ENCODE measurements at regions not wholly inside any gene's neighbourhood (a gene's known extent, or its start where the extent isn't known, plus 50 kb on each side); places are given as distances from the start of the nearest gene placed in this dataset.

DNA sequence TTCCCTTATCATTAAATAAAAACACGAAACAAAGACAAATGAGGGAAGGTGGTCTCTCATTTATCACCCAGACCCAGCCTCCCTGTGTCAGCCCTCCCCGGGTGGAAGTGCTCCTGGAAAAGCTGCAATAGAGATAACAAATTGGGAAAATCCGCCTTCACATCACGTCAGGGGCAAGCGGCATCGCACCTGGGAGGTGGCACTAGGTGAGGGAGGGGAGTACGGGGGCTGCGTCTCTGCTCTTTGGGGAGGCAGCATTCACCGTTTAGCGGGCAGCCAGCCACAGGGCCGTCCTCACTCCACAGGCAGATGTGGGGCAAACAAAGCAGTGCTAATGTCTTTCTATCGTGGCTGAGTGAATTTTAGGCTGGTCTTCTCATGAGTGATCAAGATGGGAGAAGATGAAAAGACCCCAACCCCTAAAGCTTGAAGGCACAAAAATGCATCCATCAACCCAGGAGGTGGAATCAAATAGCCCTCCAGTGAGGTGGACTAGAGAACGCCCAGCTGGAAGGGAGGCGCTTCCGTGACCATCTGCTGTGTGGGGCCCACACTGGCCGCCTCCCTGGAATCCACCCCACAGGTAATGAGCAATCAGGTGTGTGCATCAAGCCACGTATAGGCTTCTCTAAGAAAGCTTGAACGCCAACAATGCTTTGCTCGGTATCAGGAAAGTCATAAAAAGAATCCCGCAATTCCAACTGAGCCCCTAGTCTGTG is 629.5 kb downstream of the BRD1 start:
- no peak for DNase-seq (ENCODE audit: low read depth in 3 of 3)

DNA sequence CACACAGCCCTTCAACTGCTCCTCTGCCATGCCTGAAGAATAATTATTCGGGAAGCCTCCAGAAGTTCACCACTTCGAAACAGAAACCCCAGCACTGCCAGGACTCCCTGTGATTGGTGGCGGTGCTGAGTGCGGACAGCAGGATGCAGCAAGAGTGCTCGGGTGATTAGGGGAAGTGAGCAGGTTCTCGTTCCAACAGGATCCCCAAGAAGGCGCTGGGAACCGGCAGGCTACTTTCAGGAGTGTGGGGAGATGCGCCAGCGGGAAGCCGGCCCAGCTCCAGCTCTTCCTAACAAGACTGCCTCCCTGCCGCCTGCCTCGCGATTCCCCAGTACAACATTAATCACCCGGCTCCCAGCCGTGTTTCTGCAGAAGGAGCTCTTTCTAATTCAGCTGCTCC is 630.2 kb downstream of the BRD1 start:
- DNase-seq (ENCODE audit: low read depth in 3 of 3) = no peak

DNA sequence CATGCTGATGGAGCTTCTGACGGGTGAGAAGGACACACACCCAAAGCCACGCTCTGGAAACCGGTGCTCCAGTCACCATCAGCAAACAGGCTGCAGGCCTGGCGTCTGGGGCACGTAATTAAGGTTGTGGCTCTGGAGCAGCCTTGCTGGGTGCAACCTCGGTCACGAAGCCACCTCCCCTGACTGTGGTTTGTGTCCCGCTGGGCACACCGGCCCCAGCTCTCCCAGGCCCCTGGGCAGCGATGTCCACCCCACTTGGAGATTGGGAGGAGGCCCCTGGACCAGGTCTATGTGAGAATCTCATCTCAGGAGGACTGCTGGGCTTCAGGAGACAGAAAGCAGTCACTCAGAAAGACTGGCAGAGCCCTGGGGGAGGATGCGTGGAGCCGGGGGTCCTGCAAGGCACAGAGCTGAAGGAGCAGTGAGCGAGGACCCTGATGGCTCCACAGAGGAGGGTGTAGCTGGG is 631.6 kb downstream of the BRD1 start:
- no peak for DNase-seq (ENCODE audit: low read depth in 3 of 3)

DNA sequence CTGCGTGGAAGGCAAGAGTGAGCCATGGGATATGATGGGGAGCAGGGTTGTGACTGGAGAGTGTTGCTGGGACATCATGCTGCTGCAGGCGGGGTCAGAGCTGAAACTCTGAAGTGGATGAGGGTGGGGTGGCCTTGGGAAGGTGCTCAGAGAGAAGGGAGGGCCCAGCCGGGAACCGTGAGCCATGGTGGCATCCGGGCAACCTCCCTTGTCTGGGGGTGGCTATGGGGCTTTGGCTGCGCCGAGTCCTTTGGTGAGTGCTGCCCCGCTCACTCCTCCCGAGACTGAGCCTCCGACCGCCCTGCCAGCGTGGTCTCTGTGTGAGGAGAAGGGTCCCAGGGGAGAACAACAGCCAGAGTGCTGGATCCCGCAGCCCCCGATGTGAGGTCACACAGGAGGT is 632.0 kb downstream of the BRD1 start:
- no peak for DNase-seq (ENCODE audit: low read depth in 3 of 3)

DNA sequence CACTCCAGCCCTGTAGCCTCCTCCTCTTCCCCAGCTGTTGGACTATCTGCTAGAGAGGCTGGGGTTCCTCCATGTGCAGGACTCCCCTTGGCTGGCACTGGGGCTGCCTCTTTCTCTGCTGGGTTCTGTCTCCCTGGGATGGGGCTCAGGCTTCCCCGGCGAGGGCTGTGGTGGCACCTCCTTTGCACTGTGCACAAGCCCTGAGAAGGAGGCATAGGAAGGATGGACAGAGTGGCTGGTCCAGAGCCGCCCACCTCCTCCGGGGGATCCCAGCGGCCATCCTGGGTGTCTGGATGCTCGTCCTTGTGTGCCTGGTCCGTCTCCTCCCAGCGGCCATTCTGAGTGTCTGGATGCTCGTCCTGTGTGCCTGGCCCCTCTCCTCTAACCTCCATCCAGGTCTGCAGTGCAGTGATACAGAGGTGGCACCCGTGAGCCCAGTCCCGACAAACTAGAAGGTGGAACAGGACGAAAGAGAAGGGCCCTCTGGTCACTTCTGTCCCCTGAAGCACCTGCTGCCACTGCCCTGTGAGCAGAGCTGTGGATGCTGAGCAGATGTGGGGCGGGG is 633.7 kb downstream of the BRD1 start:
- DNase-seq (ENCODE audit: low read depth in 3 of 3) = no peak

DNA sequence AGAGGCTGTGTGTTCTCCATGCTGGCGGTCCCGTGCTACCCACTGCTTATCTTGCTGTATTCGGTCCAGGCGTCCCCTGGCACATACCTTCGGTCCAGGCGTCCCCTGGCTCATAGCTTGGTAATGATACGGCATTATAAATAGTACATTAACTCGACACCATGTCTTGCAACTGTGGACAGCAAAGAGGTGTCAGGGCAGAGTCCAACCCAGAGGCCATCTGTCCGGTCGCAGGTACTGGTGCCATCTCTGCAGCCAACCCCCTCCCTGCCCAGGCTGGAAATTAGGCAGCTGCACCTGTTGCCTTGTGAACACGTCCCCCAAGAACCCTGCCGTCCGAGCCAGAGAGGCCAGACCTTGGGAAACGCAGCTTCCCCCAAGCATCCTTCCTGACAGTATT is 634.3 kb downstream of the BRD1 start:
- DNase-seq (ENCODE audit: low read depth in 3 of 3) = no peak

DNA sequence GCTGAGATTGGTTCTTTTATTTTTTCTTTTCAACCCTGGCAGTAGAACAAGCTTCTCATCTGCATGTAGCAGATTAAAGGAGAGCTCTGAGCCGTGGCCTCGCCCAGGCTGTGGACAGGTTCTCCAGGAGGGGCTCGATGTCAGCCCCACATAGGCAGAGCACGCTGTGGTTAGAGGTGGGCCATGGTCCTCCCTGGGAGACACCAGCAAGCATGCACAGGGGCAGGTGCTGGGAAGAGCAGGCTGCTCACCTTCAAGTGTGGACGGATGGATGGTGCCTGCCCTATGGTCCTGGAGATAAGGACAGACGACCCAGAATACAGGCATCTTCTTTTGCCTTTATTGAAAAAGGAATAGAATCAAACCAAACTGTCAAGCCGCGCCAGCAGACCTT is 634.8 kb downstream of the BRD1 start:
- DNase-seq (ENCODE audit: low read depth in 3 of 3) = no peak

DNA sequence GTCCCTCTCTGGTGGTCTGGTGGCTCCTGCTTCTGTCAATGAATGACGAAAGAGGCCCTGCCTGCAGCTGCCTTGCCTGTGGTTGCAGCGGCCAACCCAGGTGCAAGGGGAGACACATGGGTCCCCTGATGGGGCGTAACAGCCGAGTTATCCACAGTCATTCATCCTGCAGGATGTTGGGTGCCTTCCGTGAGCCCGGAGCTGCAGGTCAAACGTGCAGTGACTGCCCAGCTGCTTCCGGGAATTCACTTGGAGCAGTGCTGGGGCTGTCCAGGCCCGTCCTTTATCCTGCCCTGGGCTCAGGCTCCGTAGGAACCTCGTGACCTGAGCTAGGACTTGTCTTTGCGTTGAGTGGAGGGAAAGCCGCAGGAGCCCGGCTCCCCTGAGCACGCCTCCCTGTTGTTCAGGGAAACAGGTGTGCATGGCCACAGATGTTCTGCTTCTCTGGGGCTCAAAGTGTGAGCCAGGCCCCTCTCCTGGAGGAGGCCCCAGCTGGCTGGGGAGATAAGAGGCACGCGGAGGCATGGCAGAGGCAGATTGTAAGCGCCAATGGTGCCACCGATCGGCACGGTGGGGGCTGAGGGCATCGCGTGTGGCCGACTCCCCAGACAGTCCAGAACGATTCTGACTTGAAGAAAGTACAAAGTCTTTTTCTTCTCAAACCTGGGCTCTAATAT is 635.4 kb downstream of the BRD1 start:
- DNase-seq (ENCODE audit: low read depth in 3 of 3) = no peak

DNA sequence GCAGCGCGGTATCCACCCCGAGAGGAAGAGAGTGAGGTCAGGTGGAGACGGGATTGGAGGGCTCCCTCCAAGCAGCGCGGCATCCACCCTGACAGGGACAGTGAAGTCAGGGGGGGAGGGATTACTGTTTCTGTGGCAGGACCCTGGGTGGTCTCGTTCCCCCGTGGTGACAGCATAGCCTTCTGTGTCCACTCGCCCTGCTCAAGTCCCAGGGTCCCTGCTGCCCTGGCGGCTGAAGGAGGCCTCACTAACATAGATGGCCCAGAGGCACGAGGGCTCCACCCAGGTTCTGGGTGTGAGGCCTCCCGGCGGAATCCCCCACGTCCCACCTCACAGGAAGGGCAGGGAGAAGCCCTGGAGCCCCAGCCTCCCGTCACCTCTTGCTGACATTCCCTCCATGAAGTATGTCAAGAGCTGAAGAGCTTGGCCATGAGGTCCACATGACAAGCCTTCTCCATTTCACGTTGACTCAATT is 636.1 kb downstream of the BRD1 start:
- no peak for DNase-seq (ENCODE audit: low read depth in 3 of 3)

DNA sequence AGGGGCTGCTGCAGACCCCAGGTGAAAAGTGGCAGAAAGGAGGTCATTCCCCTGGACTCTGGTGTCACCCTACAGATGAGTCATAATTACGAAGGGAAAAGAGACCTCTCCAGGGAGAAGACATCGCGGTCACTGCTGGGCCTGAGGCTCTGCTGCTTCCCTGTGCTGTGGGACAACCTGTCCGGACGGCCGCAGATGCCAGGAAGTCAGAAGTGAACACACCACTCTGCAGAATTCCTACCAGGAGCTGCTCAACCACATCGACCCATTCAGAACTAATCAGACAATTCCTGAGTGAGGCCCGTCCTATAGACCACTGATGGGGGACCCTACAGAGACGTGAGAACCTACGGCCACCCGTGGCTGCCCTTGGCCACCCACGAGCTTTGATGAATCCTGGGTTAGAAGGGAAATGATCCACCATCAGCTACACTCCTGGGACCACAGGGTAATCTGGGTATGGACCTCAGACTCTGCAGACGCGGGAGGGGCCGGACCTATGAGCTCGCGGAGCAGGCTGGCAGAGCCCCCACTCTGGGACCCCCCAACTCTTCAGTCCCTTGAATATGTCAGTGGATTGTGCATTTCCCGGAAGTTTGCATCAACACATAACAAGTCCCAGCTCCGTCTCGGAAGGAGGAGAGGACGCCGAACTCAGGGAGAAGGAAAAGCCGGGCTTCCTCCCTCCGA is 636.7 kb downstream of the BRD1 start:
- DNase-seq (ENCODE audit: low read depth in 3 of 3) = no peak

DNA sequence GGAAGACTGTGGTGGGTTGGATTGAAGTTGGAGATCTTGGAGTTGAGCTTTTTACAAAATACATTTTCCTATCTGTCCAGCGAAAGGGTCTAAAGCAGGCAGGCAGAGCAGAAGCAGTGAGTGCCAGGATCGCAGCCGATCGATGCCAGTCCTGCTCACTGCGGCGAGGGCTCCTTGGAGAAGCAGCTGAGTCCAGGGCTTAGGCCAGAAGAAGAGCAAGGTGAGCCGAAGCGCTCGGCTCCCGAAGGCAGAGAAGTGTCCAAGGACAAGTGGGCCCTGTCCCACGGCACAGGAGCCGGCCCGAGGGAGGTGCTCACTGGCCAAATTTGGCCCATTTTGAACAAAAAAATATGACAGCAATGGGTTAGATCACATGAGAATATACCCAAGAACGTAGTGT is 637.8 kb downstream of the BRD1 start:
- DNase-seq (ENCODE audit: low read depth in 3 of 3) = no peak

DNA sequence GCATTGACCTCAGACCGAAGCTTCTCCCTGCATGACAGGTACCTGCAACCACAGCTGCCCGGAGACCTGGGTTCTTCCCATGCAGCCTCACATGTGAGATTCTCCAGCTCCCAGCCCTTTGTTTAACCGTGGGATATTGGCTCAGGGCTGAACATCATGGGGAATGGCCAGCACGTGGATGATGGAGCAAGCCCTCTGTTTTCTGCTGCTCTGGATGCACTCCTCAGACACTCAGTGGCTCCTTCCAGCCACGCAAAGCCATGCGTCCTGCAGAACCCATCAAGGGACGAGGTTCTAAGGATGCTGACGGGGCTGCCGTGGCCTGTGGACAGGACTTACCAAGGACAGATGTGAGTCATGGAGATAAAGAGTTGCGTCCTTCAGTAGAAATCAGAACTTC is 639.1 kb downstream of the BRD1 start:
- no peak for DNase-seq (ENCODE audit: low read depth in 3 of 3)

DNA sequence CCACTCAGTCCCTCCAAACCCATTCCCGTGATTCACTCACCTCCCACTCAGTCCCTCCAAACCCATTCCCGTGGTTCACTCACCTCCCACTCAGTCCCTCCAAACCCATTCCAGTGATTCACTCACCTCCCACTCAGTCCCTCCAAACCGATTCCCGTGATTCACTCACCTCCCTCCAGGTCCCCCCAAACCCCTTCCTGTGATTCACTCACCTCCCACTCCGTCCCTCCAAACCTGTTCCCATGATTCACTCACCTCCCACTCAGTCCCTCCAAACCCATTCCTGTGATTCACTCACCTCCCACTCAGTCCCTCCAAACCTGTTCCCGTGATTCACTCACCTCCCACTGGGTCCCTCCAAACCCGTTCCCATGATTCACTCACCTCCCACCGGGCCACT is 639.6 kb downstream of the BRD1 start:
- no peak for DNase-seq (ENCODE audit: low read depth in 3 of 3)

DNA sequence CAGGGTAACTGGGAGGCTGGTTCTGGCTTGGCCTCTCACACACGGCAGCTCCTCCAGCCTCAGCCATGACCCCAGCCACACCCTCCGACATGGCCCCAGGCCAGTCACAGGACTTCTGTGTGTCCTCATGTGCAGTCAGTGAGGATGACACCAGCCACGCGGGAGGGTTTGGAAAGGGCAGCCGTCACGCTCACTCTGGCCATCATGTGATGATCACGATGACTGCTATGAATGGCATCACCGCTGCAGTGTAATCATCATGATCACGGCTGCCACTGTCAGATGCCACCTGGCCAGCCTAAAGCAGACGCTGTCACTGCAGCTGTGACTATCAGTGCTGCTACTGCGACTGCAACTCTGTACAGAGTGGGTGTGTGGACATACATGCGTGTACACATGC is 640.9 kb downstream of the BRD1 start:
- no peak for DNase-seq (ENCODE audit: low read depth in 3 of 3)

DNA sequence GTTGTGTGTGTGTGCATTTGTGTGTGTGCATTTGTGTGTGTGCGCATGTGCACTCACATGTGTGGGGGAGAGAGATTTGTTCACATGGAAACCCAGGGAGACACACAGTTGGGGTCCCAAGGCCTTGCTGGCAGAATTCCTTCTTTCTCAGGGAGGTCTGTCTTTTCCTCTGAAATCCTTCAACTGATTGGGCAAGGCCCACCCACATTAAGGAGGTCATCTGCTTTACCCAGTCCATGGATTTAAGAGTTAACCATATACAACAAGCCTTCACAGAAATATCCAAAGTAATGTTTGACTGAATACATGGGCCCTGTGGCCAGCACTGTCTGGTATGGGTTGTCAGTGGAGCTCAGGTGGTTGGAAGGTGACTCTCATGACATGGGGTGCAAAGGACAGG is 641.4 kb downstream of the BRD1 start:
- no peak for DNase-seq (ENCODE audit: low read depth in 3 of 3)

DNA sequence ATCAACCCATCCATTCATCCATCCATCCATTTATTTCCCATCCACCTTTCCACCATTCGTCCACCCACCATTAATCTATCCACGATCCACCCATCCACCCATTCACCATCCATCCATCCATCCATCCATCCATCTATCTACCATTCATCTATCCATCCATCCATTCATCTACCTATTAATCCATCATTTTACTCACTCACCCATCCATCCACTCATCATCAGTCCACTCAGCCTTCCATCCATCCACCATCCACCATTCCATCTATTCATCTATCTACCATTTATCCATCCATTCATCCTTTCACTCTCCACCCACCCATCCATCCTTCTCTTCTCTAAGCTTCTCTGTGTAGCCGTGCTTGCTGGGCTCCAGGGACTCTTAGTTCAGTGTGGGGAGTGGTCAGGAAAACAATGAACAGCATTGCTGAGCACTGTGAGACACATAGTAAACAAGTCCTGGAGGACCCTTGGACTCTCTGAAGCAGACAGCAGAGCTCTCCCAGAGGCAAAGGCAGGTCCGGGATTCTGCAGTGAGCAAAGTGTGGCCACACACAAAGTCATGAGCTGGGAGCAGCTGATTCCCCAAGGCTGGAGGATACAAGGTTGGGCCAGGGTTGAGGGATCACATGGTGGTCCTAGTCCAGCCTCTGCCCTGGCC is 642.2 kb downstream of the BRD1 start:
- DNase-seq (ENCODE audit: low read depth in 3 of 3) = no peak

DNA sequence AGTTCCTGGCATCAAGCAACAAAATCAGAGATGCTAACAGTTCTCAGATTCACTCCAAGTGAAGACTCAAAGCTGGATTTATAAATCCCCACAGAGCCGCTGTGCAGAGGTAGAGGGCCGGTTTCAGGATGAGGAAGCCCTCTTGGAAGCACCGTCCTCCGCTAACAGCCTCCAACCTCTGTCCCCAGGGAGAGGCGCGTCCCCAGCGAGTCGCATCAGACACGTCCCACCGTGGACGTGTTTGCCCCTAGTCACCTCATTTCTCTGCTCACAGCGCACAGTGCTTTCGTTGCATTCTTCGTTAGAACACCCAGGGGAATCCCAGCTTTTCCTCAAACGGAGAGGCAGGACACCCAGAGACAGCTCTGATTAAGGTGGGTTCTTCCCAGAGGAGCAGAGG is 642.9 kb downstream of the BRD1 start:
- DNase-seq (ENCODE audit: low read depth in 3 of 3) = no peak

DNA sequence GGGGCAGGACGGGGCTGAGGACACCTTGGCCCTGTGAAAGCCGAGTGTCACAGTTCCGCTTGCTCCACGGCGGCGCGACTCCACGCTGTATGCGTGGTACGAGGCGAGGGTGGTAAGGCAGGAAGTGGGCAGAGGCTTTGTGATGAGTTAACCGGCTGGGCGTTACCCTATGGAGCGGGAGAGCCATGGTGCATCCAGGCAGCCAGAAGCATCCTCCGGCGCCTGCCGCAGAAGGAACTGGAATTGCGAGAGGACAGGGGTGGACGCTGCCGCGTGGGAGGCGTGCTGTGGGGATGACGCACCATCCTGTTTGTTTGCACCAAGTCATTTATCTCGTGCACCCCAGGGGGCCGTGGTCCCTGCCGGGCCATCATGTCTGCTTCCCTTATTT is 643.9 kb downstream of the BRD1 start:
- DNase-seq (ENCODE audit: low read depth in 3 of 3) = no peak

DNA sequence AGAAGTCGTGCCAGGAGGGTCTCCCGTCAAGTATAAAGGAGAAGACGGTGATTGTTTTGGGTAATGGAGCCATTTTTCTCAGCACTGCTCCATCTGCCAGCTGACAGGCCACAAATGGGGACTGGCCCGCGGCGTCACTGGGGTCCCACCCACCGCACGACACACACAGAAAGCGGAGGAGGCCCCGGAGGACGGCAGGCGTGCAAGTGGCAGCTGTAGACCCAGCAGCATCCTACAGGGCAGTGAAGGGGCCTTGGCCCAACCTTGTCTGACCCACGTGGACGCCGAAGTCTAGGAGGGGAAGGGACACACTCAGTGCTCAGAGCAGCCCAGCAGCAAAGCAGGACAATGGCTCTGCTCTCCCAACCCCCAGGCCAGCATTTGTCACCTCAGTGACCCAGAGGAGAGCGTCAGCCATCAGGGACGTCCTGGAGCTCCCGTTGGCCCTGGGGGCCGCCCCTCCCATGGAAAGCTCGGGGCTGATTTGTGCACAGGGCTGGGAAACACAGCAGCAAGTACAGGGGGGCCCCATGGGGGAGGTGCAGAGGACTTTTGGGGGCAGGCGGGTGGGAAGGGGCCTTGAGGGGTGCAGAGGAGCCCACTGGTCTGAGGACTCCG is 644.4 kb downstream of the BRD1 start:
- no peak for DNase-seq (ENCODE audit: low read depth in 3 of 3)

DNA sequence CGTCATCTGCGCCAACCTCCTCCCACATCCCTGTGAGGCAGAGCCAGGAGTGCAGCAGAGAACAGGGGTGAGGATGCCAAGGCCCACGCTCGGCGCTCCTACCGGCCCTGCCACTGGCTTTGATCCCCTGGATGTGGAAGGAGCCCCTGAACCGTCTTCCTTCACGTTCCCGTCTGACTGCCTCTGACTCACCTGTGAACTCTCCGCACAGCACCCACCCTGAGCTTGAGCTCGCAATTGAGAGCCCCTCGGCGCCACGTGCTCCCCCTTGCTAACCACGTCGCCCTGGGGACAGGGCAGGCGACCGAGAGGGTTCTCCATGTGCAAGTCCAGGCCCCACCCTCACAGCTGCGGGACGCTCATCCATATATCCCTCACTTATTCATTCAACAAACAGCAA is 645.3 kb downstream of the BRD1 start:
- DNase-seq (ENCODE audit: low read depth in 3 of 3) = no peak

DNA sequence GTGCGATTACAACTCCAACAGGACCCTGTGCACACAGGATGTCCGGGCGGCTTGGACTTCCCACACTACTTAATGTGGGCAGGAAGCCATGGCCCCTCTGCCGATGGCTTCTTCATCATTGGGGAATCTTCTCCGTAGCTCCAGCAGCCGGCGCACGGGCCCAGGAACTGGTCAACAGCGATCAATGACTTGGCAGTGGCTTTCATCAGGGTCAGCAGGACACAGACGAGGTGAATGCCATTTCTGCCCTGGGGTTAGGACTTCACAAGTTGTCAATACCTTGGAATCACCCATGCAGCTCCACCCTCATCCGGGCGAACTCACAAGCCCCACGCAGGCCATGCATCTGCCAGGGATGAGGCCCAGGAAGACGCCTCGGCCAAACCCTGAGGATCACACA is 645.7 kb downstream of the BRD1 start:
- no peak for DNase-seq (ENCODE audit: low read depth in 3 of 3)

DNA sequence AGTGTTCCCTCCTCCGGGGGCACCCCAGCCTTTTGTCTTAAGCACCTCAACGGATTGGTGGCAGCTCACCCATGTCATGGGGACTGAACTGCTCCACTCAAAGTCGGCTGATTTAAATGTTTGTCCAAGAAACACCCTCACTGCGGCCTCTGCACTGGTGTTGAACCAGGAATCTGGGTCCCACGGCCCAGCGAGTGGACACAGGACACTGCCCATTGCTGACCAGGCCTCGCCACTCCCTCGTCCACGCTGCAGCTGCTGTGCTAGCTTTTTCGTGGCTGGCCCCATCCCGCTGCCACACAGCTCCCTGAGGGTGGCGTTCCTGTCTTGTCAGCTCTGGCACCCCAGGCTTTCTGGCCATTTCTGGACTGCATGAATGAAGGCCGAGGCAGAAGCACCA is 646.2 kb downstream of the BRD1 start:
- no peak for DNase-seq (ENCODE audit: low read depth in 3 of 3)

Measured in stimulated activated CD4-positive, alpha-beta T cell treated with anti-CD3 and anti-CD28 coated beads, TNF-alpha, amount 100 ng/mL, for 48 hours (primary cell).